ENCODE measurements at regions not wholly inside any gene's neighbourhood (a gene's known extent, or its start where the extent isn't known, plus 50 kb on each side); places are given as distances from the start of the nearest gene placed in this dataset.

DNA sequence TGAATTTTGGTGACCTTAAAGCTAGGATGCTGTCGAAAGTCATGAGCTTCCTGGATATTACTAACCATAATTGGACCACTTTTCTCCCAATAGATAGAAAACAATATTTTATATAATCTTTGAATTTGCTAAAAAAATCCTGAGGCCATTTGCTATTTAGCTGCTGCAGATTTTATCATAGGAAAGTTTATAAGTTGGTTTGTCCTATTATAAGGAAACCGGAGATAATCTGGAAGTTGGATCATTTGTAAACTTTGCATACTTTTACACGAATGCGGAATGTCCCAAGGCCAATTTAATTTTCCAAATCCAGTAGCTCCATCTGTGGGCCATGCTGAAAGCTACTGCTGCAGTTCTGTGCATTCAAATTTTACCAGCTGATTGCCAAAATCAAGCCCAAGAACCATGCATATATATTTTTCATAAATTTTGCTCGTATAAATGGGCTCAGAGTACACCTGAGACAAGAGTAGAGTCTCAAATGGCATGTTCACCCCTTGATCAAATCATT lies 378.3 kb downstream of the FAM181B start:
- TF ChIP-seq BACH2 (CRISPR knock-in tag; IDR thresholded peaks at IDR 0.05; ENCODE audit: borderline replicate concordance) (no peak), ARNTL (CRISPR knock-in tag; IDR thresholded peaks at IDR 0.05; ENCODE audit: borderline replicate concordance, low read depth) (no peak), ZNF70 (CRISPR knock-in tag; IDR thresholded peaks at IDR 0.05) (no peak), ZFP3 (CRISPR knock-in tag; IDR thresholded peaks at IDR 0.05) (no peak), OSR1 (CRISPR knock-in tag; IDR thresholded peaks at IDR 0.05) (no peak)
- TF ChIP-seq, protein P1, sequence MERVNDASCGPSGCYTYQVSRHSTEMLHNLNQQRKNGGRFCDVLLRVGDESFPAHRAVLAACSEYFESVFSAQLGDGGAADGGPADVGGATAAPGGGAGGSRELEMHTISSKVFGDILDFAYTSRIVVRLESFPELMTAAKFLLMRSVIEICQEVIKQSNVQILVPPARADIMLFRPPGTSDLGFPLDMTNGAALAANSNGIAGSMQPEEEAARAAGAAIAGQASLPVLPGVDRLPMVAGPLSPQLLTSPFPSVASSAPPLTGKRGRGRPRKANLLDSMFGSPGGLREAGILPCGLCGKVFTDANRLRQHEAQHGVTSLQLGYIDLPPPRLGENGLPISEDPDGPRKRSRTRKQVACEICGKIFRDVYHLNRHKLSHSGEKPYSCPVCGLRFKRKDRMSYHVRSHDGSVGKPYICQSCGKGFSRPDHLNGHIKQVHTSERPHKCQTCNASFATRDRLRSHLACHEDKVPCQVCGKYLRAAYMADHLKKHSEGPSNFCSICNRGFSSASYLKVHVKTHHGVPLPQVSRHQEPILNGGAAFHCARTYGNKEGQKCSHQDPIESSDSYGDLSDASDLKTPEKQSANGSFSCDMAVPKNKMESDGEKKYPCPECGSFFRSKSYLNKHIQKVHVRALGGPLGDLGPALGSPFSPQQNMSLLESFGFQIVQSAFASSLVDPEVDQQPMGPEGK (CRISPR knock-in tag; IDR thresholded peaks at IDR 0.05; ENCODE audit: borderline replicate concordance), result no peak

Data from SK-N-SH treated with all-trans-retinoic acid at 6 μM for 48 hours (cell line).